ENCODE measurements at regions not wholly inside any gene's neighbourhood (a gene's known extent, or its start where the extent isn't known, plus 50 kb on each side); places are given as distances from the start of the nearest gene placed in this dataset.
"Not testable (repeated sequence)": the region's sequence is repeated elsewhere in the genome, so short reads cannot be mapped to it uniquely, and the experiment has no call there.

- no peak for DNase-seq (ENCODE audit: low spot score)
- no peak for TF ChIP-seq CTCF (conservative IDR thresholded peaks at IDR 0.05; ENCODE audit: low read depth)
- ChIA-PET POLR2A (ENCODE audit: low non-redundant PET) (no interaction called here), CTCF (interaction anchor here (0.5 to 0.7 kb wide), 2 partner anchors 1096 to 1232 kb away, joined by 3 to 4 read pairs; no protein-coding TSS in a partner anchor)
- no peak overlapping the region for H3K27ac ChIP-seq
Observed at GRCh38 chr5:82991059-82991458, 86.1 kb downstream of the TMEM167A start.

GRCh38 chr5:82987188-82987587 is 90.0 kb downstream of the TMEM167A start:
- TF ChIP-seq CTCF (conservative IDR thresholded peaks at IDR 0.05; ENCODE audit: low read depth): no peak
- POLR2A ChIA-PET (ENCODE audit: low non-redundant PET): no interaction called here
- DNase-seq (ENCODE audit: low spot score): no peak
- no peak overlapping the region for H3K27ac ChIP-seq
- CTCF ChIA-PET: no interaction called here

- no peak for DNase-seq (ENCODE audit: low spot score)
- no peak for TF ChIP-seq CTCF (conservative IDR thresholded peaks at IDR 0.05; ENCODE audit: low read depth)
- ChIA-PET POLR2A (ENCODE audit: low non-redundant PET) (no interaction called here), CTCF (no interaction called here)
- H3K27ac ChIP-seq: no peak overlapping the region
Observed at GRCh38 chr5:82986404-82986803, 90.8 kb downstream of the TMEM167A start.

GRCh38 chr5:82985763-82986162 is 91.4 kb downstream of the TMEM167A start:
- no peak for DNase-seq (ENCODE audit: low spot score)
- ChIA-PET CTCF (no interaction called here), POLR2A (ENCODE audit: low non-redundant PET) (no interaction called here)
- no peak overlapping the region for H3K27ac ChIP-seq
- TF ChIP-seq CTCF (conservative IDR thresholded peaks at IDR 0.05; ENCODE audit: low read depth): no peak

- DNase-seq (ENCODE audit: low spot score): no peak
- ChIA-PET CTCF (no interaction called here), POLR2A (ENCODE audit: low non-redundant PET) (no interaction called here)
- H3K27ac ChIP-seq: no peak overlapping the region
- TF ChIP-seq CTCF (conservative IDR thresholded peaks at IDR 0.05; ENCODE audit: low read depth): no peak
Observed at GRCh38 chr5:82984786-82985735, 92.1 kb downstream of the TMEM167A start.

- ChIA-PET CTCF (no interaction called here), POLR2A (ENCODE audit: low non-redundant PET) (no interaction called here)
Observed at GRCh38 chr5:82982846-82983245, 94.3 kb downstream of the TMEM167A start.

GRCh38 chr5:82976887-82977286 is 100.3 kb downstream of the TMEM167A start:
- CTCF ChIA-PET; POLR2A ChIA-PET (ENCODE audit: low non-redundant PET): not testable (repeated sequence)

More at GRCh38 chr5:82982846-82983245, 94.3 kb downstream of the TMEM167A start:
- DNase-seq (ENCODE audit: low spot score): no peak
- no peak overlapping the region for H3K27ac ChIP-seq
- TF ChIP-seq CTCF (conservative IDR thresholded peaks at IDR 0.05; ENCODE audit: low read depth): no peak

More at GRCh38 chr5:82976887-82977286, 100.3 kb downstream of the TMEM167A start:
- not testable (repeated sequence) for H3K27ac ChIP-seq; DNase-seq (ENCODE audit: low spot score)
